SK-N-MC (cell line): ENCODE measurements at regions not wholly inside any gene's neighbourhood (a gene's known extent, or its start where the extent isn't known, plus 50 kb on each side); places are given as distances from the start of the nearest gene placed in this dataset.

Experiments used
- EZH2 ChIP-seq: fragments of 200-600 bp; sonication (generic); IDR thresholded peaks from one replicate; pipeline ENCODE4 v1.6.1; 2017; ENCODE audit warnings: antibody characterized with exemption
- FOXP2 ChIP-seq: optimal IDR thresholded peaks from 2 replicates; pipeline ENCODE3; 2011; ENCODE audit warnings: mild to moderate bottlenecking, moderate library complexity; ENCODE audit not compliant: insufficient read depth; ENCODE audit errors: extremely low read length, control extremely low read depth
- POLR2AphosphoS5 ChIP-seq: IDR thresholded peaks from 2 replicates; pipeline ENCODE4 v1.6.1; 2012; ENCODE audit warnings: mild to moderate bottlenecking, low read depth, low read length, borderline replicate concordance

DNA sequence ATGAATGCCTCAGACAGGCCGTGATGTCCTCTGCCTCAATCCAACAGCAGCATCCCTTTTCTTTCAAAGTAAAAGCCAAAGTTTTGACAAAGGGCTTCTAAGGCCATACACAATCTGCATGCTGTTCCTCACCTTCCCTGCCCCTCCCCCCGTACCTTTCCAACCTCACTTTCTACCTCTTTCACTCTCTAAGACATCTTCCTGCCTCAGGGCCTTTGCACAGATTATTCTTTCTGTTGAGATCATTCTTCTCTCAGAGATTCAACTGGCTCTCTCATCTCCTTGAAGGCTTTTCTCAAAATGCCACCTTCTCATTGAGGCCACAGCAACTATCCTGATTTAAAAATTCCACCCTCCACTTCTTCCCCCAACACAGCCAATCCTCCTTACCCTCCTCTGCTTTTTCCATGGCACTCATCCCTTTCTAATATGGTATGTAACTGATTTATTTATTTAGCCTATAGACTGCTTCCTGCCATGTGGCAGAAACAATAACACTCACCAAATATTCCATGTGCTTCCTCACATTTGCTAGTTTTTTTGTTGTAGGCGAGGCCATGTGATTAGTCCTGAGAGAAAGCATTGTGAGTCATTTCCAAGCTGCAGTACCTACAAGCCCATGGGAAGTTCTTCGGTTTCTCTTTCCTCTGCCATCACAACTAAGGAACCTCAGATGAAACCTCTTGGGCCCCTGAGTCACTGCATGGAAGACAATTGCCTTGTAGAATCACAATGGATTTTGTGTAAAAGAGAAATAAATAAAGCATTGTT lies 58.7 kb upstream of the GADD45A start:
- TF ChIP-seq EZH2: no peak
- TF ChIP-seq POLR2AphosphoS5: no peak
- no peak for TF ChIP-seq FOXP2
